Lower lobe of right lung (tissue), 2 donors: ENCODE measurements at regions not wholly inside any gene's neighbourhood (a gene's known extent, or its start where the extent isn't known, plus 50 kb on each side); places are given as distances from the start of the nearest gene placed in this dataset.
"Not testable (repeated sequence)": the region's sequence is repeated elsewhere in the genome, so short reads cannot be mapped to it uniquely, and the experiment has no call there.

Experiments
- ATAC-seq, 2 donors: fragments of 200-7000 bp; cut with Tn5 transposase; one replicate each; pipeline ENCODE4 v1.9.1; 2020 to 2022; ENCODE audit warnings: mild to moderate bottlenecking in 2 of 2, moderate library complexity in 2 of 2
- DNase-seq: peaks from one replicate; pipeline ENCODE4 v3.0.0-alpha.2; 2020
- H3K27ac ChIP-seq: fragments of 200-600 bp; one replicate; pipeline ENCODE4 v1.8.0; 2022
- H3K27me3 ChIP-seq: fragments of 200-600 bp; one replicate; pipeline ENCODE4 v1.8.0; 2022; ENCODE audit warnings: low read depth
- H3K36me3 ChIP-seq: fragments of 200-600 bp; one replicate; pipeline ENCODE4 v1.8.0; 2022; ENCODE audit warnings: mild to moderate bottlenecking
- H3K4me1 ChIP-seq: fragments of 200-600 bp; one replicate; pipeline ENCODE4 v1.8.0; 2022
- H3K4me3 ChIP-seq: fragments of 200-600 bp; one replicate; pipeline ENCODE4 v1.8.0; 2022; ENCODE audit warnings: mild to moderate bottlenecking
- H3K9me3 ChIP-seq: fragments of 200-600 bp; one replicate; pipeline ENCODE4 v1.8.0; 2022
- CTCF ChIP-seq: fragments of 200-600 bp; IDR thresholded peaks from one replicate; pipeline ENCODE4 v1.8.0; 2022; ENCODE audit warnings: antibody characterized with exemption, mild to moderate bottlenecking
- intact Hi-C: fragments of 100-400 bp; cut with DNase I; formaldehyde crosslinking; loops from one replicate; pipeline ENCODE4 v1.11.0; 2022
- donor health status: DM: no; HTN: yes; CAD: no; lungs with severe emphysema.

- DNase-seq = no peak
- intact Hi-C loops = no loop called here
These were observed 145.3 kb upstream of the SLC35G4 start for GRCh38 chr18:11464129-11464528.

GRCh38 chr18:11458447-11458846, 150.9 kb upstream of the SLC35G4 start:
- H3K4me1 ChIP-seq = no peaks in the 10 kb centered on the region
- no peak for DNase-seq
- H3K36me3 ChIP-seq = no peaks in the 10 kb centered on the region
- TF ChIP-seq CTCF = no peak
- no peak overlapping the region for H3K27ac ChIP-seq
- no peaks in the 10 kb centered on the region for H3K27me3 ChIP-seq
- H3K4me3 ChIP-seq = no peak overlapping the region
- no peak for ATAC-seq
- intact Hi-C loops = no loop called here
- no peaks in the 10 kb centered on the region for H3K9me3 ChIP-seq

More at GRCh38 chr18:11464129-11464528, 145.3 kb upstream of the SLC35G4 start:
- no peak overlapping the region for H3K4me3 ChIP-seq
- no peaks in the 10 kb centered on the region for H3K9me3 ChIP-seq
- ATAC-seq = no peak
- no peaks in the 10 kb centered on the region for H3K36me3 ChIP-seq
- no peak for TF ChIP-seq CTCF
- H3K27me3 ChIP-seq = no peaks in the 10 kb centered on the region
- no peak overlapping the region for H3K27ac ChIP-seq
- no peaks in the 10 kb centered on the region for H3K4me1 ChIP-seq

- H3K4me3 ChIP-seq, H3K27me3 ChIP-seq, H3K36me3 ChIP-seq, intact Hi-C loops, ATAC-seq, H3K4me1 ChIP-seq, DNase-seq, H3K27ac ChIP-seq, H3K9me3 ChIP-seq: not testable (repeated sequence)
These were observed 151.5 kb upstream of the SLC35G4 start for GRCh38 chr18:11457853-11458252.

GRCh38 chr18:11454040-11454439, 155.4 kb upstream of the SLC35G4 start:
- TF ChIP-seq CTCF = no peak
- H3K27ac ChIP-seq = no peak overlapping the region
- H3K4me1 ChIP-seq = no peaks in the 10 kb centered on the region
- ATAC-seq (no peak), DNase-seq (no peak)
- H3K27me3 ChIP-seq = no peaks in the 10 kb centered on the region
- no peaks in the 10 kb centered on the region for H3K9me3 ChIP-seq
- intact Hi-C loops = no loop called here
- no peak overlapping the region for H3K4me3 ChIP-seq
- no peaks in the 10 kb centered on the region for H3K36me3 ChIP-seq

- ATAC-seq, H3K4me3 ChIP-seq, H3K27ac ChIP-seq, H3K36me3 ChIP-seq, DNase-seq, H3K4me1 ChIP-seq, intact Hi-C loops, H3K9me3 ChIP-seq, H3K27me3 ChIP-seq: not testable (repeated sequence)
These were observed 165.2 kb upstream of the SLC35G4 start for GRCh38 chr18:11444169-11444568.

- Histone ChIP-seq H3K27ac (no peak overlapping the region), H3K4me3 (no peak overlapping the region), H3K4me1 (no peaks in the 10 kb centered on the region), H3K9me3 (no peaks in the 10 kb centered on the region), H3K27me3 (no peaks in the 10 kb centered on the region), H3K36me3 (no peaks in the 10 kb centered on the region)
- TF ChIP-seq CTCF = no peak
- ATAC-seq (no peak), DNase-seq (no peak)
- intact Hi-C loops = no loop called here
These were observed 172.3 kb upstream of the SLC35G4 start for GRCh38 chr18:11437046-11437445.

- DNase-seq = no peak
- no peak for ATAC-seq
- Histone ChIP-seq H3K36me3 (no peaks in the 10 kb centered on the region), H3K4me3 (no peak overlapping the region), H3K4me1 (no peaks in the 10 kb centered on the region), H3K27ac (no peak overlapping the region), H3K9me3 (no peaks in the 10 kb centered on the region), H3K27me3 (no peaks in the 10 kb centered on the region)
- TF ChIP-seq CTCF = no peak
- intact Hi-C loops = no loop called here
These were observed 177.0 kb upstream of the SLC35G4 start for GRCh38 chr18:11432360-11432811.
